ENCODE measurements at regions not wholly inside any gene's neighbourhood (a gene's known extent, or its start where the extent isn't known, plus 50 kb on each side); places are given as distances from the start of the nearest gene placed in this dataset.
A peak's percentile ranks its signal among the peaks of the same experiment; 100 is the strongest.
"Not testable (repeated sequence)": the region's sequence is repeated elsewhere in the genome, so short reads cannot be mapped to it uniquely, and the experiment has no call there.

GRCh38 chr5:116980581-116980980, 406.0 kb upstream of the SEMA6A start:
- DNase-seq = no peak

- no peak for DNase-seq
Observed at GRCh38 chr5:116976767-116977166, 402.1 kb upstream of the SEMA6A start.

- DNase-seq = no peak
Observed at GRCh38 chr5:116971131-116971530, 396.5 kb upstream of the SEMA6A start.

GRCh38 chr5:116970318-116970717, 395.7 kb upstream of the SEMA6A start:
- no peak for DNase-seq

GRCh38 chr5:116964438-116964837, 389.8 kb upstream of the SEMA6A start:
- DNase-seq = no peak

- no peak for DNase-seq
Observed at GRCh38 chr5:116961021-116961420, 386.4 kb upstream of the SEMA6A start.

- no peak for DNase-seq
Observed at GRCh38 chr5:116959843-116960242, 385.2 kb upstream of the SEMA6A start.

GRCh38 chr5:116953251-116953930, 378.8 kb upstream of the SEMA6A start:
- DNase-seq = no peak

- no peak for DNase-seq
Observed at GRCh38 chr5:116951219-116951618, 376.6 kb upstream of the SEMA6A start.

GRCh38 chr5:116947691-116948528, 373.3 kb upstream of the SEMA6A start:
- peak; percentile 6 to 55 for DNase-seq

GRCh38 chr5:116945613-116946382, 371.2 kb upstream of the SEMA6A start:
- not testable (repeated sequence) for DNase-seq

GRCh38 chr5:116944183-116944582, 369.6 kb upstream of the SEMA6A start:
- DNase-seq = no peak

- DNase-seq = no peak
Observed at GRCh38 chr5:116942622-116943021, 368.0 kb upstream of the SEMA6A start.

GRCh38 chr5:116939641-116940040, 365.0 kb upstream of the SEMA6A start:
- DNase-seq = no peak

- DNase-seq = no peak
Observed at GRCh38 chr5:116938488-116938887, 363.9 kb upstream of the SEMA6A start.

- no peak for DNase-seq
Observed at GRCh38 chr5:116935561-116936162, 361.0 kb upstream of the SEMA6A start.

GRCh38 chr5:116930616-116931015, 356.0 kb upstream of the SEMA6A start:
- DNase-seq = no peak

GRCh38 chr5:116923344-116923743, 348.7 kb upstream of the SEMA6A start:
- DNase-seq = no peak

- DNase-seq = no peak
Observed at GRCh38 chr5:116922532-116922931, 347.9 kb upstream of the SEMA6A start.

GRCh38 chr5:116914869-116915504, 340.4 kb upstream of the SEMA6A start:
- DNase-seq = no peak

GRCh38 chr5:116912221-116912620, 337.6 kb upstream of the SEMA6A start:
- DNase-seq = no peak

- no peak for DNase-seq
Observed at GRCh38 chr5:116911074-116911473, 336.5 kb upstream of the SEMA6A start.

GRCh38 chr5:116908537-116908936, 333.9 kb upstream of the SEMA6A start:
- no peak for DNase-seq

Measured in CD4-positive, alpha-beta T cell treated with Interferon alpha-2 for 1 hour (primary cell).